GM12878 (cell line): ENCODE measurements at regions not wholly inside any gene's neighbourhood (a gene's known extent, or its start where the extent isn't known, plus 50 kb on each side); places are given as distances from the start of the nearest gene placed in this dataset.

Experiments used
- ATAC-seq: fragments of 200-7000 bp; cut with Tn5 transposase; 3 replicates; pipeline ENCODE4 v1.9.1; 2020; ENCODE audit warnings: mild to moderate bottlenecking, moderate library complexity
- BruUV-seq: library from RNA; stranded (reverse); fragments of 400-500 nt; replicated peaks from 2 replicates; lab custom pipeline; 2021; lab: Mats Ljungman, UMichigan
- CTCF ChIA-PET: fragments of 300-600 bp; sonication (Branson Sonifier 250); formaldehyde crosslinking; extraction: SDS; loops from one replicate; lab custom pipeline; 2021; ENCODE audit warnings: inconsistent platforms; lab: Yijun Ruan, JAX
- POLR2A ChIA-PET: fragments of 350-600 bp; formaldehyde crosslinking; extraction: SDS; loops from one replicate; lab custom pipeline; 2021; ENCODE audit warnings: inconsistent platforms; lab: Charles Lee
- RAD21 ChIA-PET: fragments of 300-600 bp; sonication (Branson Sonifier 250); formaldehyde crosslinking; loops from one replicate; lab custom pipeline; 2023; ENCODE audit warnings: antibody characterized with exemption; ENCODE audit not compliant: unreplicated experiment; lab: Charles Lee
- SMC1A ChIA-PET: fragments of 300-600 bp; sonication (Branson Sonifier 250); formaldehyde crosslinking; loops from one replicate; lab custom pipeline; 2023; ENCODE audit not compliant: unreplicated experiment, uncharacterized antibody; lab: Charles Lee
- DNase-seq: peaks from one replicate; pipeline ENCODE4 v3.0.0-alpha.2; 2011; ENCODE audit warnings: low read depth, low spot score
- FAIRE-seq: peaks from 3 replicates; lab custom pipeline; 2011; peaks lifted over from hg19 to GRCh38; lab: Jason Lieb, UNC
- H2AFZ ChIP-seq: 2 replicates; pipeline ENCODE4 v1.6.0; 2011; ENCODE audit warnings: low read depth, low read length, control low read depth; ENCODE audit not compliant: control insufficient read depth
- H3K27ac ChIP-seq: 2 replicates; pipeline ENCODE4 v1.5.1; 2011; ENCODE audit warnings: control low read depth; ENCODE audit not compliant: control insufficient read depth, insufficient read depth
- H3K27me3 ChIP-seq, 2 experiments: replicated peaks in 1 of 2; 2 replicates each; pipeline versions ENCODE4 v1.6.0 to v1.6.1; 2011; ENCODE audit warnings: low read length in 1 of 2; ENCODE audit not compliant: control insufficient read depth in 2 of 2, insufficient read depth in 2 of 2
- H3K36me3 ChIP-seq, 2 experiments: 2 replicates each; pipeline ENCODE4 v1.5.1; 2011; ENCODE audit warnings: low read length in 1 of 2; ENCODE audit not compliant: control insufficient read depth in 2 of 2, insufficient read depth in 2 of 2
- H3K4me1 ChIP-seq: 2 replicates; pipeline ENCODE4 v1.6.1; 2011; ENCODE audit warnings: mild to moderate bottlenecking, low read length, moderate library complexity, mixed read lengths; ENCODE audit not compliant: control insufficient read depth, insufficient read depth
- H3K4me2 ChIP-seq: 2 replicates; pipeline ENCODE4 v1.6.0; 2011; ENCODE audit warnings: control low read depth; ENCODE audit not compliant: control insufficient read depth, insufficient read depth
- H3K4me3 ChIP-seq: fragments of 200-600 bp; sonication (generic); 2 replicates; pipeline ENCODE4 v1.5.1; 2016
- H3K79me2 ChIP-seq: 2 replicates; pipeline ENCODE4 v1.6.0; 2011; ENCODE audit warnings: low read length; ENCODE audit not compliant: control insufficient read depth, insufficient read depth
- H3K9ac ChIP-seq: 2 replicates; pipeline ENCODE4 v1.8.0; 2011; ENCODE audit warnings: low read length, control low read depth, mixed read lengths; ENCODE audit not compliant: control insufficient read depth, insufficient read depth
- H3K9me3 ChIP-seq: replicated peaks from 3 replicates; pipeline ENCODE4 v1.5.1; 2011; ENCODE audit warnings: mild to moderate bottlenecking, low read length; ENCODE audit not compliant: control insufficient read depth, insufficient read depth
- H4K20me1 ChIP-seq: 2 replicates; pipeline ENCODE4 v1.6.0; 2011; ENCODE audit not compliant: control insufficient read depth, insufficient read depth
- BHLHE40 ChIP-seq, 2 experiments: fragments of 450-650 bp in 1 of 2; IDR thresholded peaks; 2 replicates each; pipeline ENCODE4 v1.6.1; 2011 to 2017; ENCODE audit warnings: low read depth in 2 of 2, borderline replicate concordance in 1 of 2, improper control_type of control experiment in 1 of 2, low read length in 1 of 2, mild to moderate bottlenecking in 1 of 2
- E2F8 ChIP-seq: fragments of 450-650 bp; IDR thresholded peaks from 2 replicates; pipeline ENCODE4 v1.6.1; 2018; ENCODE audit warnings: mild to moderate bottlenecking, low read depth, moderate library complexity; ENCODE audit not compliant: partially characterized antibody
- MLLT1 ChIP-seq: fragments of 450-650 bp; IDR thresholded peaks from 2 replicates; pipeline ENCODE4 v1.6.1; 2016; ENCODE audit warnings: mild to moderate bottlenecking
- PAX5 ChIP-seq: IDR thresholded peaks from 2 replicates; pipeline ENCODE4 v1.6.1; 2011; ENCODE audit warnings: low read depth, low read length, borderline replicate concordance
- POLR2AphosphoS5 ChIP-seq: IDR thresholded peaks from 2 replicates; pipeline ENCODE4 v1.6.1; 2011; ENCODE audit warnings: mild to moderate bottlenecking, low read length, inconsistent platforms
- SMC3 ChIP-seq: IDR thresholded peaks from 2 replicates; pipeline ENCODE4 v1.6.1; 2011; ENCODE audit warnings: low read length, improper control_type of control experiment, borderline replicate concordance
- SUZ12 ChIP-seq: fragments of 200-600 bp; sonication (generic); IDR thresholded peaks from one replicate; pipeline ENCODE4 v1.6.1; 2018; ENCODE audit warnings: antibody characterized with exemption, mild to moderate bottlenecking; ENCODE audit not compliant: unreplicated experiment
- WGBS: methylation state at CpG from one replicate; pipeline ENCODE4 v1.1.6; 2016; ENCODE audit warnings: low lambda C conversion rate; ENCODE audit not compliant: insufficient replicate concordance, insufficient coverage; ENCODE audit errors: missing lambda C conversion rate; 5-methylcytosine and 5-hydroxymethylcytosine counted together
- in situ Hi-C: fragments of 300-500 bp; cut with MboI; formaldehyde crosslinking; loops from 9 replicates; pipeline ENCODE4 v1.14.3; 2018; ENCODE audit warnings: mixed read lengths
- intact Hi-C: fragments of 100-400 bp; cut with micrococcal nuclease; formaldehyde crosslinking; loops from one replicate; pipeline ENCODE4 v1.14.2; 2022; ENCODE audit not compliant: unreplicated experiment
- TF ChIP-seq, protein P1 (sequence below): IDR thresholded peaks from 2 replicates; pipeline ENCODE4 v1.6.1; 2012; ENCODE audit warnings: low read length, inconsistent platforms

- ChIA-PET POLR2A (interaction anchor here (0.5 to 4.1 kb wide), 10 partner anchors 9 to 124 kb away, joined by 3 to 29 read pairs (median 3); no protein-coding TSS in a partner anchor), RAD21 (interaction anchor here (0.5 to 3.9 kb wide), 19 partner anchors 9 to 322 kb away, joined by 3 to 39 read pairs (median 4); no protein-coding TSS in a partner anchor), SMC1A (interaction anchor here (0.7 to 11.9 kb wide), 20 partner anchors 11 to 121 kb away, joined by 3 to 149 read pairs (median 4); no protein-coding TSS in a partner anchor), CTCF (interaction anchor here (0.7 to 2.0 kb wide), 8 partner anchors 8 to 103 kb away, joined by 3 to 14 read pairs (median 3); no protein-coding TSS in a partner anchor)
- ATAC-seq (no peak), FAIRE-seq (no peak), DNase-seq (no peak)
- no peaks in the 10 kb centered on the region for H3K79me2 ChIP-seq
- peak overlapping the region; percentile 56 for H3K4me3 ChIP-seq
- no TSS peak for BruUV-seq
- no peaks in the 10 kb centered on the region for H4K20me1 ChIP-seq
- H2AFZ ChIP-seq = peak overlapping the region; percentile 68
- peak overlapping the region; percentile 93 for H3K4me2 ChIP-seq
- WGBS = 39% methylated on average over 7 of the region's 7 CpGs
- peaks cover 9% of the 10 kb centered on the region for H3K4me1 ChIP-seq
- H3K27me3 ChIP-seq = no peaks in the 10 kb centered on the region
- in situ Hi-C loops (no loop called here), intact Hi-C loops (no loop called here)
- H3K36me3 ChIP-seq = no peaks in the 10 kb centered on the region
- peak overlapping the region; percentile 66 for H3K9ac ChIP-seq
- TF ChIP-seq POLR2AphosphoS5 (no peak), MLLT1 (peak; percentile 80; the same call in 1 of the 2 replicates)
- peak overlapping the region; percentile 34 for H3K27ac ChIP-seq
- H3K9me3 ChIP-seq = no peaks in the 10 kb centered on the region
Measured at GRCh38 chr2:64227603-64228125, 83.4 kb upstream of the PELI1 start.

GRCh38 chr2:64228126-64228678, 84.0 kb upstream of the PELI1 start:
- Histone ChIP-seq H3K4me3 (peak overlapping the region; percentile 56), H2AFZ (peak overlapping the region; percentile 68), H3K9me3 (no peaks in the 10 kb centered on the region), H3K36me3 (no peaks in the 10 kb centered on the region), H3K9ac (peak overlapping the region; percentile 66), H3K4me2 (peak overlapping the region; percentile 93), H3K27me3 (no peaks in the 10 kb centered on the region), H3K4me1 (peaks cover 5% of the 10 kb centered on the region), H3K27ac (peak overlapping the region; percentile 34), H4K20me1 (no peaks in the 10 kb centered on the region), H3K79me2 (no peaks in the 10 kb centered on the region)
- ChIA-PET CTCF (interaction anchor here (0.7 to 2.0 kb wide), 10 partner anchors 9 to 174 kb away, joined by 3 to 14 read pairs (median 3); no protein-coding TSS in a partner anchor), RAD21 (interaction anchor here (0.5 to 3.9 kb wide), 19 partner anchors 9 to 321 kb away, joined by 3 to 39 read pairs (median 4); no protein-coding TSS in a partner anchor), POLR2A (interaction anchor here (0.9 to 4.1 kb wide), 9 partner anchors 9 to 124 kb away, joined by 3 to 29 read pairs (median 3); no protein-coding TSS in a partner anchor), SMC1A (interaction anchor here (0.7 to 11.9 kb wide), 21 partner anchors 10 to 123 kb away, joined by 3 to 149 read pairs (median 4); no protein-coding TSS in a partner anchor)
- WGBS = under 1% methylated on average over 26 of the region's 26 CpGs
- peak; percentile 99 for ATAC-seq
- no TSS peak for BruUV-seq
- intact Hi-C loops = no loop called here
- in situ Hi-C loops = no loop called here
- DNase-seq = peak; percentile 39
- FAIRE-seq = peak; percentile 80
- peak; percentile 37 for TF ChIP-seq SMC3
- TF ChIP-seq, protein P1, sequence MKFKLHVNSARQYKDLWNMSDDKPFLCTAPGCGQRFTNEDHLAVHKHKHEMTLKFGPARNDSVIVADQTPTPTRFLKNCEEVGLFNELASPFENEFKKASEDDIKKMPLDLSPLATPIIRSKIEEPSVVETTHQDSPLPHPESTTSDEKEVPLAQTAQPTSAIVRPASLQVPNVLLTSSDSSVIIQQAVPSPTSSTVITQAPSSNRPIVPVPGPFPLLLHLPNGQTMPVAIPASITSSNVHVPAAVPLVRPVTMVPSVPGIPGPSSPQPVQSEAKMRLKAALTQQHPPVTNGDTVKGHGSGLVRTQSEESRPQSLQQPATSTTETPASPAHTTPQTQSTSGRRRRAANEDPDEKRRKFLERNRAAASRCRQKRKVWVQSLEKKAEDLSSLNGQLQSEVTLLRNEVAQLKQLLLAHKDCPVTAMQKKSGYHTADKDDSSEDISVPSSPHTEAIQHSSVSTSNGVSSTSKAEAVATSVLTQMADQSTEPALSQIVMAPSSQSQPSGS = no peak
- TF ChIP-seq E2F8 = no peak
- TF ChIP-seq BHLHE40 (IDR thresholded peaks at IDR 0.05; ENCODE audit: borderline replicate concordance in 1 of 2, low read depth in 2 of 2, low read length in 1 of 2) = peak; percentile 57 to 80; a peak in 3 of 4 replicates
- TF ChIP-seq PAX5 = peak; percentile 67; the same call in 1 of the 2 replicates
- no peak for TF ChIP-seq SUZ12
